ENCODE measurements at regions not wholly inside any gene's neighbourhood (a gene's known extent, or its start where the extent isn't known, plus 50 kb on each side); places are given as distances from the start of the nearest gene placed in this dataset.

- intact Hi-C loops (cut with micrococcal nuclease) (no loop called here), in situ Hi-C loops (cut with MboI; ENCODE audit: low sequenced_read_pairs) (no loop called here), dilution Hi-C loops (cut with HindIII; ENCODE audit: low sequenced_read_pairs, unreplicated experiment) (no loop called here)
- no peak overlapping the region for H2BK20ac ChIP-seq (ENCODE audit: low read depth, low read length)
- no peak overlapping the region for H4K91ac ChIP-seq (ENCODE audit: insufficient read depth, low read depth, low read length)
- no peaks in the 10 kb centered on the region for H4K20me1 ChIP-seq (ENCODE audit: insufficient read depth, low read length)
- H4K8ac ChIP-seq (ENCODE audit: low read depth in 2 of 2, low read length in 2 of 2): no peak overlapping the region
- H3K4me1 ChIP-seq (ENCODE audit: control insufficient read depth, insufficient read depth, low read length): no peaks in the 10 kb centered on the region
- H3K27ac ChIP-seq (ENCODE audit: insufficient read depth, low read length): no peak overlapping the region
- no peaks in the 10 kb centered on the region for H3K27me3 ChIP-seq (ENCODE audit: control insufficient read depth, insufficient read depth, low read length)
- no peak overlapping the region for H3K56ac ChIP-seq (ENCODE audit: extremely low read depth, insufficient read depth, low read length)
- WGBS, 2 experiments (ENCODE audit: extremely low coverage in 2 of 2, insufficient read length in 1 of 2): 64% methylated on average over 4 of the region's 12 CpGs; no CpG with 5 or more reads in 1 of the 2 experiments
- H3K4me3 ChIP-seq (ENCODE audit: insufficient read depth, low read depth, low read length): no peak overlapping the region
- H3K4ac ChIP-seq (ENCODE audit: low read depth, low read length): no peak overlapping the region
- no peaks in the 10 kb centered on the region for H3K79me1 ChIP-seq (ENCODE audit: low read depth in 1 of 2, low read length in 2 of 2)
- no peak for ATAC-seq (ENCODE audit: low read depth)
- ChIA-PET CTCF (no interaction called here), POLR2A (ENCODE audit: unreplicated experiment) (no interaction called here)
- no peak overlapping the region for H2BK120ac ChIP-seq (ENCODE audit: low read depth, low read length)
- no TSS peak for BruUV-seq (replicated peaks)
- H3K4me2 ChIP-seq (ENCODE audit: low read depth, low read length): no peak overlapping the region
- H3K14ac ChIP-seq (replicated peaks; ENCODE audit: low read depth, low read length): no peak overlapping the region
- H3K23ac ChIP-seq (ENCODE audit: low read depth, low read length): no peak overlapping the region
- no peak overlapping the region for H2AK9ac ChIP-seq (replicated peaks; ENCODE audit: low read depth, low read length, poor library complexity)
- H2BK15ac ChIP-seq (ENCODE audit: low read depth, low read length): no peak overlapping the region
- no peaks in the 10 kb centered on the region for H3K9me1 ChIP-seq (ENCODE audit: insufficient read depth, low read length)
- no peak overlapping the region for H2AK5ac ChIP-seq (ENCODE audit: low read depth, low read length)
- H3K18ac ChIP-seq (ENCODE audit: low read depth, low read length): no peak overlapping the region
- H3K9me3 ChIP-seq (ENCODE audit: control insufficient read depth, insufficient read depth, low read length): peaks cover 4% of the 10 kb centered on the region; the same call in 1 of the 2 replicates
- H4K5ac ChIP-seq (ENCODE audit: low read depth, low read length): no peak overlapping the region
- TF ChIP-seq, protein P1, sequence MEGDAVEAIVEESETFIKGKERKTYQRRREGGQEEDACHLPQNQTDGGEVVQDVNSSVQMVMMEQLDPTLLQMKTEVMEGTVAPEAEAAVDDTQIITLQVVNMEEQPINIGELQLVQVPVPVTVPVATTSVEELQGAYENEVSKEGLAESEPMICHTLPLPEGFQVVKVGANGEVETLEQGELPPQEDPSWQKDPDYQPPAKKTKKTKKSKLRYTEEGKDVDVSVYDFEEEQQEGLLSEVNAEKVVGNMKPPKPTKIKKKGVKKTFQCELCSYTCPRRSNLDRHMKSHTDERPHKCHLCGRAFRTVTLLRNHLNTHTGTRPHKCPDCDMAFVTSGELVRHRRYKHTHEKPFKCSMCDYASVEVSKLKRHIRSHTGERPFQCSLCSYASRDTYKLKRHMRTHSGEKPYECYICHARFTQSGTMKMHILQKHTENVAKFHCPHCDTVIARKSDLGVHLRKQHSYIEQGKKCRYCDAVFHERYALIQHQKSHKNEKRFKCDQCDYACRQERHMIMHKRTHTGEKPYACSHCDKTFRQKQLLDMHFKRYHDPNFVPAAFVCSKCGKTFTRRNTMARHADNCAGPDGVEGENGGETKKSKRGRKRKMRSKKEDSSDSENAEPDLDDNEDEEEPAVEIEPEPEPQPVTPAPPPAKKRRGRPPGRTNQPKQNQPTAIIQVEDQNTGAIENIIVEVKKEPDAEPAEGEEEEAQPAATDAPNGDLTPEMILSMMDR (conservative IDR thresholded peaks at IDR 0.05; ENCODE audit: low read depth, low read length): no peak
- TF ChIP-seq CHD1 (IDR thresholded peaks at IDR 0.05; ENCODE audit: low read depth, low read length) (no peak), MAFK (IDR thresholded peaks at IDR 0.05; ENCODE audit: low read depth, low read length) (no peak), USF2 (IDR thresholded peaks at IDR 0.05; ENCODE audit: low read depth, low read length) (no peak), RFX5 (IDR thresholded peaks at IDR 0.05; ENCODE audit: low read depth, low read length) (no peak), MAZ (IDR thresholded peaks at IDR 0.05; ENCODE audit: borderline replicate concordance, low read depth, low read length) (no peak), RAD21 (IDR thresholded peaks at IDR 0.05; ENCODE audit: low read length) (no peak), RCOR1 (IDR thresholded peaks at IDR 0.05; ENCODE audit: insufficient replicate concordance, low read length) (no peak), NFE2L2 (IDR thresholded peaks at IDR 0.05; ENCODE audit: low read depth, low read length) (no peak), BHLHE40 (IDR thresholded peaks at IDR 0.05; ENCODE audit: low read depth, low read length) (no peak), SMC3 (IDR thresholded peaks at IDR 0.05; ENCODE audit: low read depth, low read length) (no peak), POLR2A (IDR thresholded peaks at IDR 0.05; ENCODE audit: low read depth, low read length) (no peak), MXI1 (IDR thresholded peaks at IDR 0.05; ENCODE audit: borderline replicate concordance, low read depth, low read length) (no peak), CEBPB (IDR thresholded peaks at IDR 0.05; ENCODE audit: low read depth, low read length) (no peak), FOS (IDR thresholded peaks at IDR 0.05; ENCODE audit: low read depth, low read length) (no peak), ELK1 (IDR thresholded peaks at IDR 0.05; ENCODE audit: borderline replicate concordance, low read depth, low read length) (no peak)
- no peak overlapping the region for H3K9ac ChIP-seq (ENCODE audit: low read depth, low read length)
- no peaks in the 10 kb centered on the region for H3K36me3 ChIP-seq (ENCODE audit: control insufficient read depth, insufficient read depth, low read length)
- H2AFZ ChIP-seq (replicated peaks; ENCODE audit: low read length, poor library complexity): no peak overlapping the region
- DNase-seq: no peak
- no peak overlapping the region for H2BK5ac ChIP-seq (ENCODE audit: low read depth, low read length, poor library complexity, severe bottlenecking)
These were observed 193.5 kb upstream of the IRX6 start for GRCh38 chr16:55130456-55130855.

Measured in IMR-90 (cell line).